ENCODE measurements at regions not wholly inside any gene's neighbourhood (a gene's known extent, or its start where the extent isn't known, plus 50 kb on each side); places are given as distances from the start of the nearest gene placed in this dataset.

DNA sequence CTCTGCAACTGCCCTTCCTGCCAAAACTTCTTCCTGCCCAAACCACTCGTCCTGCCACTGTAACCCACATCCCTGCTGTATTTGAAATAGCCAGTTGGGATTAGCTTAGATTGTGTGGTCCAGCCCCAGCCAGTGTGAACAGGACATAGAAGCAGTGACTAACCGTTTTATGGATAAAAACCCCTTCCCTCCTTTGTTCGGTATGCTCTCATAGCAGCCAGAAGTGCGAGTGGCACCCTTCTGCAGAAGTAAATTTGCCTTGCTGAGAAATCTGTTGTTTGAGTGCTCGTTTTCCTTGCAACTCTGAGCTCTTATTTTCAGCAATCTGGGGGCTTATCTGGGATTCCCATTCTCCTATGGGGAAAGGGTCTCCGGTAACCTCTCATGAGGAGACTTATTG is 470.0 kb downstream of the PRDM9 start:
- TF ChIP-seq, protein P1, sequence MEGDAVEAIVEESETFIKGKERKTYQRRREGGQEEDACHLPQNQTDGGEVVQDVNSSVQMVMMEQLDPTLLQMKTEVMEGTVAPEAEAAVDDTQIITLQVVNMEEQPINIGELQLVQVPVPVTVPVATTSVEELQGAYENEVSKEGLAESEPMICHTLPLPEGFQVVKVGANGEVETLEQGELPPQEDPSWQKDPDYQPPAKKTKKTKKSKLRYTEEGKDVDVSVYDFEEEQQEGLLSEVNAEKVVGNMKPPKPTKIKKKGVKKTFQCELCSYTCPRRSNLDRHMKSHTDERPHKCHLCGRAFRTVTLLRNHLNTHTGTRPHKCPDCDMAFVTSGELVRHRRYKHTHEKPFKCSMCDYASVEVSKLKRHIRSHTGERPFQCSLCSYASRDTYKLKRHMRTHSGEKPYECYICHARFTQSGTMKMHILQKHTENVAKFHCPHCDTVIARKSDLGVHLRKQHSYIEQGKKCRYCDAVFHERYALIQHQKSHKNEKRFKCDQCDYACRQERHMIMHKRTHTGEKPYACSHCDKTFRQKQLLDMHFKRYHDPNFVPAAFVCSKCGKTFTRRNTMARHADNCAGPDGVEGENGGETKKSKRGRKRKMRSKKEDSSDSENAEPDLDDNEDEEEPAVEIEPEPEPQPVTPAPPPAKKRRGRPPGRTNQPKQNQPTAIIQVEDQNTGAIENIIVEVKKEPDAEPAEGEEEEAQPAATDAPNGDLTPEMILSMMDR (IDR thresholded peaks at IDR 0.05) = no peak
- TF ChIP-seq POLR2A (IDR thresholded peaks at IDR 0.05) = no peak
- intact Hi-C loops (cut with DNase I) = no loop called here

DNA sequence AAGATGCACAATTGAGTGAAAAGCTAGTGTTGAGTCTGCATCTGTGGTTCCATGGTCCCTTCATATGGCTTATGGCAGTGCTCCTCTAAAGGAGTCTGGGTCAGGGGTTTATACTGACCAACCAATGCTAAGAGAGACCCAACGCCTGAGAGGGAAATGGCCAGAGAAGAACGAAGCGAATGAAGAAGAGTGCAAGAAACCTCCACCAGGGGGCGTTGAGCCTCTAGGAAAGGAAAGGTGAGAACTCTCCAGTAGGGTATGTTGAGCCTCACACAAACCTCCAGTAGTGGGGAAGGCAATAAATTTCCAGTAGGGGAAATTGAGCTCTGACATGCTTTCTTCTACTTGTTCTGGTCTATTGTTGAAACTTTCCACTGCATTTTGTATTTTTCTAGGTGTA is 470.6 kb downstream of the PRDM9 start:
- DNase-seq = no peak
- intact Hi-C loops (cut with DNase I) = no loop called here

More for the DNA sequence above, 470.0 kb downstream of the PRDM9 start:
- no peak overlapping the region for H3K4me3 ChIP-seq (replicated peaks in 1 of 3)
- H3K36me3 ChIP-seq = no peaks in the 10 kb centered on the region
- H3K9me3 ChIP-seq = no peaks in the 10 kb centered on the region
- H3K4me1 ChIP-seq = no peaks in the 10 kb centered on the region
- WGBS, 2 donors = 75% methylated on average over 6 of the region's 6 CpGs
- no peaks in the 10 kb centered on the region for H3K27me3 ChIP-seq
- no peak overlapping the region for H3K27ac ChIP-seq
- DNase-seq = no peak

DNA sequence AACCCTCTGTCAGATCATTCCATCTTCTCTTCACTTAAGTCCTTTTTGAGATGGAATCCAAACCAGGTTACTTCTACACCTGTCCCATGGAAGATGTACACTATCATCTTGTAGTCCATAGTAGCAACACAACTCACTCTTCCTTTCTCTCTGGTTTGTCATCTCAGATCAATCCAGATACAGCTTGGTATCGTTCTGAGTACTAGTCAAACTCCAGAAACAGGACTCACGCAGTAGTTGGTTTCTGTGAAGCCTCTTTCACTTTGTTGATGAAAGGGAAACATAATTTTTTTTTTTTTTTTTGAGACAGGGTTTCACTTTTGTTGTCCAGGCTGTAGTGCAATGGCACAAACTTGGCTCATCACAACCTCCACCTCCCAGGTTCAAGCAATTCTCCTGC is 484.0 kb downstream of the PRDM9 start:
- WGBS, 2 donors = 89 to 90% methylated on average over 2 of the region's 2 CpGs
- intact Hi-C loops (cut with DNase I) = no loop called here
- DNase-seq = no peak
- no peak overlapping the region for H3K4me3 ChIP-seq (replicated peaks in 1 of 3)
- no peaks in the 10 kb centered on the region for H3K27me3 ChIP-seq
- H3K27ac ChIP-seq = no peak overlapping the region
- no peaks in the 10 kb centered on the region for H3K9me3 ChIP-seq
- no peaks in the 10 kb centered on the region for H3K4me1 ChIP-seq
- H3K36me3 ChIP-seq = no peaks in the 10 kb centered on the region
- no peak for TF ChIP-seq POLR2A (IDR thresholded peaks at IDR 0.05)
- TF ChIP-seq, protein P1 (IDR thresholded peaks at IDR 0.05) = no peak

More for the DNA sequence above, 470.6 kb downstream of the PRDM9 start:
- Histone ChIP-seq H3K27me3 (no peaks in the 10 kb centered on the region), H3K4me3 (replicated peaks in 1 of 3) (no peak overlapping the region), H3K9me3 (no peaks in the 10 kb centered on the region), H3K27ac (no peak overlapping the region), H3K4me1 (no peaks in the 10 kb centered on the region), H3K36me3 (no peaks in the 10 kb centered on the region)
- TF ChIP-seq, protein P1 (IDR thresholded peaks at IDR 0.05) = no peak
- TF ChIP-seq POLR2A (IDR thresholded peaks at IDR 0.05) = no peak
- WGBS, 2 donors = 67% methylated on average over 4 of the region's 4 CpGs

DNA sequence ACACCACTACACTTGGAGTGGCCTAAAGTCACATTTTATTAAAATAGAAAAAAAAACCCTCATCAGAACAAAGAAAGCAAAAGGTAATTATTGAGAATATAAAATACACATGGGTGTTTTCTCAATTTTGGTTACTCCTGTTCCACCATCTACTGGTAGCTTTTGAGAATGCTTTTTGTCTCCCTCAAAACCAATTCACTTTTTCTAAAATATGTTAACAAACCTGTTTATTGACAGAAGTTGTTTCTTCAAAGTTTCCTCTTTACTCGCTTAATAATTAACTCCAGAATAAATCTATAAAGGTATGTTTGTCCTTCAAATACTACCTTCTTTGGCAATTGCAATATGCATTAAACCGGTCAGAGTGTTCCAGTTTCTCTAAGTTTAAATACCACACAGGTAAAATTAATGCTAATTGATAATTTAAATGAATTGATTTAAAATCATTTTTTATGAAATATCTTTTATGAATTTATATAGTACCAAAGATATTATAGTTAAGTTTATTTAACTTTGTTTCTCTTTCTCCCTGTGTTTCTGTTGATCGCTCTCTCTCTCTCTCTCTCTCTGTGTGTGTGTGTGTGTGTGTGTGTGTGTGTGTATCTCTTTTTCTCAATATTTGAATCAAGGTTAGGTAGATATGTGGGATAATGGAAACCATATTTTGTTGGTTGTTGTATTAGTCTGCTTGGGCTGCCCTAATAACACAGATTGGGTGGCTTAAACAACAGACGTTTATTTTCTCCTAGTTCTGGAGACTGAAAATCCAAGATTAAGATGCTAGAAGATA is 487.4 kb downstream of the PRDM9 start:
- H3K36me3 ChIP-seq = no peaks in the 10 kb centered on the region
- H3K9me3 ChIP-seq = no peaks in the 10 kb centered on the region
- no peak overlapping the region for H3K27ac ChIP-seq
- intact Hi-C loops (cut with DNase I) = no loop called here
- H3K27me3 ChIP-seq = no peaks in the 10 kb centered on the region
- TF ChIP-seq, protein P1 (IDR thresholded peaks at IDR 0.05) = no peak
- TF ChIP-seq POLR2A (IDR thresholded peaks at IDR 0.05) = no peak
- H3K4me3 ChIP-seq (replicated peaks in 1 of 3) = no peak overlapping the region
- no peaks in the 10 kb centered on the region for H3K4me1 ChIP-seq
- WGBS, 2 donors = 73 to 80% methylated on average over 4 of the region's 4 CpGs
- no peak for DNase-seq

GRCh38 chr5:23996525-23996924 is 489.1 kb downstream of the PRDM9 start:
- Histone ChIP-seq H3K4me3 (replicated peaks in 1 of 3) (no peak overlapping the region), H3K27ac (no peak overlapping the region), H3K27me3 (no peaks in the 10 kb centered on the region), H3K4me1 (no peaks in the 10 kb centered on the region), H3K36me3 (no peaks in the 10 kb centered on the region), H3K9me3 (no peaks in the 10 kb centered on the region)
- DNase-seq = no peak
- intact Hi-C loops (cut with DNase I) = no loop called here
- TF ChIP-seq, protein P1 (IDR thresholded peaks at IDR 0.05) = no peak
- TF ChIP-seq POLR2A (IDR thresholded peaks at IDR 0.05) = no peak
- 54 to 61% methylated on average over 5 of the region's 5 CpGs for WGBS, 2 donors
